K562 (cell line): ENCODE measurements at regions not wholly inside any gene's neighbourhood (a gene's known extent, or its start where the extent isn't known, plus 50 kb on each side); places are given as distances from the start of the nearest gene placed in this dataset.
A peak's percentile ranks its signal among the peaks of the same experiment; 100 is the strongest.

Source experiments
- ATAC-seq: fragments of 200-7000 bp; cut with Tn5 transposase; 3 replicates; pipeline ENCODE4 v1.9.1; 2020; ENCODE audit warnings: moderate library complexity
- BruUV-seq: library from RNA; stranded (reverse); fragments of 400-500 nt; replicated peaks from 2 replicates; lab custom pipeline; 2021; lab: Mats Ljungman, UMichigan
- CTCF ChIA-PET: fragments of 300-600 bp; formaldehyde crosslinking; extraction: SDS; loops from one replicate; lab custom pipeline; 2021; ENCODE audit warnings: low intra/inter-chr PET ratio; lab: Yijun Ruan, JAX
- POLR2A ChIA-PET: fragments of 300-600, 350-650 bp; sonication (Branson Sonifier 250); formaldehyde crosslinking; extraction: SDS; loops from one replicate; lab custom pipeline; 2021; ENCODE audit warnings: antibody characterized with exemption, inconsistent platforms; lab: Yijun Ruan, JAX
- DNase-seq, 4 experiments: peaks; one replicate each; pipeline versions ENCODE4 v3.0.0 to v3.0.0-alpha.2; 2011 to 2018; ENCODE audit warnings: low spot score in 3 of 4, mixed read lengths in 3 of 4; ENCODE audit errors: extremely low read depth in 1 of 4
- FAIRE-seq: peaks from 2 replicates; lab custom pipeline; 2011; peaks lifted over from hg19 to GRCh38; lab: Jason Lieb, UNC
- H2AFZ ChIP-seq: 2 replicates; pipeline ENCODE4 v1.6.0; 2011; ENCODE audit warnings: low read depth, low read length, control low read depth, inconsistent platforms
- H3K27ac ChIP-seq: fragments of 200-600 bp; 3 replicates; pipeline ENCODE4 v1.8.0; 2011; ENCODE audit warnings: low read depth, mild to moderate bottlenecking, control low read depth, inconsistent platforms, low read length, moderate library complexity, mixed read lengths; ENCODE audit errors: extremely low read depth
- H3K27me3 ChIP-seq, 2 experiments: fragments of 300-600 bp in 1 of 2; 2 replicates in 1 of 2; 3 replicates in 1 of 2; pipeline versions ENCODE4 v1.6.0 to v1.8.0; 2011; ENCODE audit warnings: inconsistent platforms in 2 of 2, low read length in 2 of 2, mild to moderate bottlenecking in 1 of 2, mixed read lengths in 1 of 2, moderate library complexity in 1 of 2; ENCODE audit not compliant: control insufficient read depth in 2 of 2, insufficient read depth in 2 of 2
- H3K36me3 ChIP-seq: fragments of 300-600 bp; 3 replicates; pipeline ENCODE4 v1.8.0; 2011; ENCODE audit warnings: mild to moderate bottlenecking, low read length, inconsistent platforms; ENCODE audit not compliant: control insufficient read depth, insufficient read depth
- H3K4me1 ChIP-seq, 2 experiments: fragments of 200-600 bp in 1 of 2; replicated peaks in 1 of 2; 2 replicates in 1 of 2; 3 replicates in 1 of 2; pipeline versions ENCODE4 v1.5.1 to v1.8.0; 2011; ENCODE audit warnings: inconsistent platforms in 2 of 2, low read length in 2 of 2, mild to moderate bottlenecking in 1 of 2, mixed read lengths in 1 of 2, moderate library complexity in 1 of 2; ENCODE audit not compliant: control insufficient read depth in 2 of 2, insufficient read depth in 2 of 2
- H3K4me2 ChIP-seq: 2 replicates; pipeline ENCODE4 v1.6.1; 2011; ENCODE audit warnings: low read length, control low read depth, inconsistent platforms, mixed read lengths; ENCODE audit not compliant: insufficient read depth
- H3K4me3 ChIP-seq: fragments of 200-600 bp; sonication (generic), shearing (Covaris generic); 2 replicates; pipeline ENCODE4 v1.5.1; 2016; ENCODE audit warnings: control low read depth, inconsistent platforms
- H3K79me2 ChIP-seq: fragments of 200-600 bp; 3 replicates; pipeline ENCODE4 v1.8.0; 2011; ENCODE audit warnings: low read length, inconsistent platforms; ENCODE audit not compliant: control insufficient read depth, insufficient read depth
- H3K9ac ChIP-seq, 2 experiments: 2 replicates each; pipeline versions ENCODE4 v1.6.0 to v1.6.1; 2011; ENCODE audit warnings: low read depth in 2 of 2, low read length in 2 of 2, control low read depth in 1 of 2, inconsistent platforms in 1 of 2, mild to moderate bottlenecking in 1 of 2, mixed read lengths in 1 of 2; ENCODE audit not compliant: insufficient read depth in 1 of 2
- H3K9me1 ChIP-seq: one replicate; pipeline ENCODE4 v1.6.0; 2011; ENCODE audit warnings: inconsistent platforms, mild to moderate bottlenecking, low read length, moderate library complexity; ENCODE audit not compliant: control insufficient read depth, insufficient read depth
- H3K9me3 ChIP-seq: replicated peaks from 2 replicates; pipeline ENCODE4 v1.5.1; 2011; ENCODE audit warnings: low read depth, low read length, inconsistent platforms; ENCODE audit not compliant: control insufficient read depth, insufficient read depth
- H4K20me1 ChIP-seq: replicated peaks from 2 replicates; pipeline ENCODE4 v1.6.1; 2011; ENCODE audit warnings: low read length, inconsistent platforms, mixed read lengths; ENCODE audit not compliant: control insufficient read depth, insufficient read depth
- CXXC5 ChIP-seq: fragments of 250-450 bp; sonication (Bioruptor Pico); IDR thresholded peaks from 2 replicates; pipeline ENCODE4 v1.8.0; 2022; ENCODE audit warnings: inconsistent platforms, mild to moderate bottlenecking, moderate library complexity
- DACH1 ChIP-seq: fragments of 450-650 bp; IDR thresholded peaks from 2 replicates; pipeline ENCODE4 v1.6.1; 2018; ENCODE audit not compliant: partially characterized antibody
- DDX20 ChIP-seq: fragments of 450-650 bp; IDR thresholded peaks from 2 replicates; pipeline ENCODE4 v1.6.1; 2016; ENCODE audit warnings: missing genetic modification characterization, low read depth, mild to moderate bottlenecking, missing compliant biosample characterization, moderate library complexity
- DMBX1 ChIP-seq: fragments of 250-450 bp; sonication (Bioruptor Pico); IDR thresholded peaks from 2 replicates; pipeline ENCODE4 v1.8.0; 2022; ENCODE audit warnings: inconsistent platforms, mild to moderate bottlenecking, moderate library complexity, borderline replicate concordance
- HLTF ChIP-seq: fragments of 450-650 bp; IDR thresholded peaks from 2 replicates; pipeline ENCODE4 v1.6.1; 2016
- LEF1 ChIP-seq: fragments of 450-650 bp; IDR thresholded peaks from 2 replicates; pipeline ENCODE4 v1.6.1; 2016; ENCODE audit warnings: mild to moderate bottlenecking
- MBD2 ChIP-seq: sonication (generic); IDR thresholded peaks from 2 replicates; pipeline ENCODE4 v1.6.1; 2016; ENCODE audit warnings: low read depth, borderline replicate concordance
- PML ChIP-seq: IDR thresholded peaks from 2 replicates; pipeline ENCODE4 v1.6.1; 2012; ENCODE audit warnings: low read length, inconsistent platforms
- PTBP1 ChIP-seq: fragments of 200-400 bp; formaldehyde crosslinking; IDR thresholded peaks from 2 replicates; pipeline ENCODE4 v1.6.1; 2017; ENCODE audit warnings: low read depth, low read length
- RUNX1 ChIP-seq: sonication (generic); IDR thresholded peaks from 2 replicates; pipeline ENCODE4 v1.6.1; 2016; ENCODE audit warnings: antibody characterized with exemption, low read depth
- SMAD3 ChIP-seq: fragments of 450-650 bp; formaldehyde crosslinking; conservative IDR thresholded peaks from 2 replicates; pipeline ENCODE4 v1.4.0; 2020; ENCODE audit warnings: mild to moderate bottlenecking
- STAT5B ChIP-seq: fragments of 250-450 bp; sonication (Bioruptor Pico); IDR thresholded peaks from 2 replicates; pipeline ENCODE4 v1.8.0; 2021; ENCODE audit warnings: mild to moderate bottlenecking, inconsistent platforms
- XRCC4 ChIP-seq: IDR thresholded peaks from one replicate; pipeline ENCODE4 v1.6.1; 2011; ENCODE audit not compliant: insufficient read depth, insufficient read length; ENCODE audit errors: extremely low read depth
- ZNF253 ChIP-seq: fragments of 250-450 bp; sonication (Bioruptor Pico); conservative IDR thresholded peaks from 2 replicates; pipeline ENCODE4 v1.6.1; 2021; ENCODE audit warnings: mild to moderate bottlenecking
- ZSCAN32 ChIP-seq: fragments of 450-650 bp; formaldehyde crosslinking; IDR thresholded peaks from 2 replicates; pipeline ENCODE4 v1.4.0; 2020; ENCODE audit warnings: mild to moderate bottlenecking, moderate library complexity
- in situ Hi-C: fragments of 300-500 bp; cut with MboI; formaldehyde crosslinking; loops from 4 replicates; pipeline ENCODE4 v1.15.0; 2018; ENCODE audit warnings: inconsistent platforms, mixed read lengths
- intact Hi-C: fragments of 100-400 bp; cut with micrococcal nuclease; formaldehyde crosslinking; loops from 2 replicates; pipeline ENCODE4 v1.14.2; 2022
- TF ChIP-seq, protein P1 (sequence below), 2 experiments: fragments of 200-800 bp in 1 of 2; sonication (Bioruptor generic) in 1 of 2; sonication (generic) in 1 of 2; formaldehyde crosslinking in 1 of 2; IDR thresholded peaks in 1 of 2; conservative IDR thresholded peaks in 1 of 2; 2 replicates each; pipeline versions ENCODE4 v1.5.0 to v1.6.1; 2016 to 2020; ENCODE audit warnings: missing compliant biosample characterization in 1 of 2, missing genetic modification characterization in 1 of 2, missing genetic modification reagents in 1 of 2
- TF ChIP-seq, protein P2 (sequence below): sonication (generic); formaldehyde crosslinking; IDR thresholded peaks from 2 replicates; pipeline ENCODE4 v1.8.1; 2023; ENCODE audit warnings: mild to moderate bottlenecking, missing genetic modification reagents
- TF ChIP-seq, protein P3 (sequence below): fragments of 150-350 bp; conservative IDR thresholded peaks from 2 replicates; pipeline ENCODE4 v1.6.1; 2014; ENCODE audit warnings: low read length

DNA sequence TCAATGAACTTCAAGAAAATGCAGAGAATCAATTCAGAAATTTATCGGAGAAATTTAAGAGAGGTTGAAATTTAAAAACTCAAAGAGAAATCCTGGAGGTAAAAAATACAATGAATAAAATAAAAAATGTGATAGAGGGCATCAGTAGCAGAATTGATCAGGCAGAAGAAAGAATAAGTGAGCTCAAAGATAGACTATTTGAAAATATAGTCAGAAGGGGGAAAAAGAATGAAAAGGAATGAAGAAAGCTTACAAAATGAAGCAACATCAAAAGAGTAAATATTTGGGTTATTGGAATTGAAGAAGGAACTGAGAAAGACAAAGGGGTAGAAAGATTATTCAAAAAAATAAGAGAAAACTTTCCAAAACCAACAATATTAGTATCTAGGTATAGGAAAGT is 291.4 kb downstream of the SH2D4B start (continued):
- TF ChIP-seq ZNF253 (CRISPR knock-in tag): no peak
- no peak for TF ChIP-seq LEF1
- 0 out of 2 replicates have a peak, but pooled peaks have one; percentile 68 for TF ChIP-seq HLTF
- TF ChIP-seq DMBX1 (CRISPR knock-in tag): no peak
- no peak for TF ChIP-seq SMAD3 (CRISPR knock-in tag)
- no peak for TF ChIP-seq DDX20 (tag)
- TF ChIP-seq CXXC5 (CRISPR knock-in tag): no peak
- TF ChIP-seq ZSCAN32 (CRISPR knock-in tag): no peak
- no peak for TF ChIP-seq MBD2

DNA sequence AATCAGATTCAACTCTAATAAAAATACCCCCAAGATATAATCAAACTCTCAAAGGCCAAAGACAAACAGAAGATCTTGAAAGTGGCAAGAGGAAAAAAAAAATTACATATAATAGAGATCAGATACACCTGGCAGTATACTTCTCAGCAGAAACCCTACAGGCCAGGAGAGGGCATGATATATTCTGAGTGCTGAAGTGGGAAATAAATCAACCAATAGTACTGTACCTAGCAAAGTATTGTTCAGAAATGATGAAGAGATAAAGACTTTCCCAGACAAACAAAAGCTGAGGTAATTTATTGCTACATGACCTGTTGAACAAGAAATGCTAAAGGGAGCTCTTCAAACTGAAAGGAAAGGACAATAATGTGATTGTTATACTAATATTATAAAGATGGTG is 291.9 kb downstream of the SH2D4B start:
- H3K4me1 ChIP-seq: no peaks in the 10 kb centered on the region
- H3K79me2 ChIP-seq: no peaks in the 10 kb centered on the region
- H3K4me3 ChIP-seq: no peak overlapping the region
- intact Hi-C loops: no loop called here
- BruUV-seq: no TSS peak
- no peak for DNase-seq
- H3K27ac ChIP-seq: no peak overlapping the region
- no peaks in the 10 kb centered on the region for H3K36me3 ChIP-seq
- ChIA-PET CTCF (no interaction called here), POLR2A (no interaction called here)
- H3K9ac ChIP-seq: no peak overlapping the region
- in situ Hi-C loops: no loop called here
- no peak overlapping the region for H2AFZ ChIP-seq
- no peak overlapping the region for H3K4me2 ChIP-seq
- FAIRE-seq: no peak
- ATAC-seq: no peak
- no peaks in the 10 kb centered on the region for H3K27me3 ChIP-seq
- no peaks in the 10 kb centered on the region for H3K9me1 ChIP-seq
- no peaks in the 10 kb centered on the region for H4K20me1 ChIP-seq
- peaks cover 7% of the 10 kb centered on the region; the same call in 1 of the 2 replicates for H3K9me3 ChIP-seq
- TF ChIP-seq PTBP1: no peak
- TF ChIP-seq, protein P1, sequence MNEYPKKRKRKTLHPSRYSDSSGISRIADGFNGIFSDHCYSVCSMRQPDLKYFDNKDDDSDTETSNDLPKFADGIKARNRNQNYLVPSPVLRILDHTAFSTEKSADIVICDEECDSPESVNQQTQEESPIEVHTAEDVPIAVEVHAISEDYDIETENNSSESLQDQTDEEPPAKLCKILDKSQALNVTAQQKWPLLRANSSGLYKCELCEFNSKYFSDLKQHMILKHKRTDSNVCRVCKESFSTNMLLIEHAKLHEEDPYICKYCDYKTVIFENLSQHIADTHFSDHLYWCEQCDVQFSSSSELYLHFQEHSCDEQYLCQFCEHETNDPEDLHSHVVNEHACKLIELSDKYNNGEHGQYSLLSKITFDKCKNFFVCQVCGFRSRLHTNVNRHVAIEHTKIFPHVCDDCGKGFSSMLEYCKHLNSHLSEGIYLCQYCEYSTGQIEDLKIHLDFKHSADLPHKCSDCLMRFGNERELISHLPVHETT (CRISPR knock-in tag; conservative IDR thresholded peaks at IDR 0.05 in 1 of 2, IDR thresholded peaks at IDR 0.05 in 1 of 2): no peak
- no peak for TF ChIP-seq XRCC4
- TF ChIP-seq, protein P2, sequence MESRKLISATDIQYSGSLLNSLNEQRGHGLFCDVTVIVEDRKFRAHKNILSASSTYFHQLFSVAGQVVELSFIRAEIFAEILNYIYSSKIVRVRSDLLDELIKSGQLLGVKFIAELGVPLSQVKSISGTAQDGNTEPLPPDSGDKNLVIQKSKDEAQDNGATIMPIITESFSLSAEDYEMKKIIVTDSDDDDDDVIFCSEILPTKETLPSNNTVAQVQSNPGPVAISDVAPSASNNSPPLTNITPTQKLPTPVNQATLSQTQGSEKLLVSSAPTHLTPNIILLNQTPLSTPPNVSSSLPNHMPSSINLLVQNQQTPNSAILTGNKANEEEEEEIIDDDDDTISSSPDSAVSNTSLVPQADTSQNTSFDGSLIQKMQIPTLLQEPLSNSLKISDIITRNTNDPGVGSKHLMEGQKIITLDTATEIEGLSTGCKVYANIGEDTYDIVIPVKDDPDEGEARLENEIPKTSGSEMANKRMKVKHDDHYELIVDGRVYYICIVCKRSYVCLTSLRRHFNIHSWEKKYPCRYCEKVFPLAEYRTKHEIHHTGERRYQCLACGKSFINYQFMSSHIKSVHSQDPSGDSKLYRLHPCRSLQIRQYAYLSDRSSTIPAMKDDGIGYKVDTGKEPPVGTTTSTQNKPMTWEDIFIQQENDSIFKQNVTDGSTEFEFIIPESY: no peak
- TF ChIP-seq PML: no peak
- TF ChIP-seq STAT5B (CRISPR knock-in tag): no peak
- no peak for TF ChIP-seq DACH1
- TF ChIP-seq, protein P3, sequence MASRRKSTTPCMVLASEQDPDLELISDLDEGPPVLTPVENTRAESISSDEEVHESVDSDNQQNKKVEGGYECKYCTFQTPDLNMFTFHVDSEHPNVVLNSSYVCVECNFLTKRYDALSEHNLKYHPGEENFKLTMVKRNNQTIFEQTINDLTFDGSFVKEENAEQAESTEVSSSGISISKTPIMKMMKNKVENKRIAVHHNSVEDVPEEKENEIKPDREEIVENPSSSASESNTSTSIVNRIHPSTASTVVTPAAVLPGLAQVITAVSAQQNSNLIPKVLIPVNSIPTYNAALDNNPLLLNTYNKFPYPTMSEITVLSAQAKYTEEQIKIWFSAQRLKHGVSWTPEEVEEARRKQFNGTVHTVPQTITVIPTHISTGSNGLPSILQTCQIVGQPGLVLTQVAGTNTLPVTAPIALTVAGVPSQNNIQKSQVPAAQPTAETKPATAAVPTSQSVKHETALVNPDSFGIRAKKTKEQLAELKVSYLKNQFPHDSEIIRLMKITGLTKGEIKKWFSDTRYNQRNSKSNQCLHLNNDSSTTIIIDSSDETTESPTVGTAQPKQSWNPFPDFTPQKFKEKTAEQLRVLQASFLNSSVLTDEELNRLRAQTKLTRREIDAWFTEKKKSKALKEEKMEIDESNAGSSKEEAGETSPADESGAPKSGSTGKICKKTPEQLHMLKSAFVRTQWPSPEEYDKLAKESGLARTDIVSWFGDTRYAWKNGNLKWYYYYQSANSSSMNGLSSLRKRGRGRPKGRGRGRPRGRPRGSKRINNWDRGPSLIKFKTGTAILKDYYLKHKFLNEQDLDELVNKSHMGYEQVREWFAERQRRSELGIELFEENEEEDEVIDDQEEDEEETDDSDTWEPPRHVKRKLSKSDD: no peak
- no peak for TF ChIP-seq RUNX1
